ENCODE measurements at regions not wholly inside any gene's neighbourhood (a gene's known extent, or its start where the extent isn't known, plus 50 kb on each side); places are given as distances from the start of the nearest gene placed in this dataset.

DNA sequence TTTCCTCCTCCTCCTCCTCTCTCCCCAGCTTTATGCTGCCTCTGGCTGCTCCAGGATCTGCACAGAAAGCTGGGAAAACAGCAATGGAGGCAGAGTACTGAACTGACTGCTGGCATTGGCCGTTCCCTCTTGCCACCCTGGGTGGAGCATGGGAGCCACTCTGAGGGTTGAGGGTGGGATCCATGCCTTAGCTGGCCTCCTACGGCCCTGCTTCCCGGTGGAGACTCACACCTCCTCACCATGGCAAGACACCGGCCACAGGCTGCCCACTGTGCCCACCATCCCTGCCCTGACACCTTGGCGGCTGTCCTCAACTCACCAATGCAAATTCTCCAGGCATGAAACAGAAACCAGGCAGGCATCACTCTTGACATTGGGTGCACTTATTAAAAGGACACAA is 832.3 kb upstream of the ID2 start:
- TF ChIP-seq, protein P1, sequence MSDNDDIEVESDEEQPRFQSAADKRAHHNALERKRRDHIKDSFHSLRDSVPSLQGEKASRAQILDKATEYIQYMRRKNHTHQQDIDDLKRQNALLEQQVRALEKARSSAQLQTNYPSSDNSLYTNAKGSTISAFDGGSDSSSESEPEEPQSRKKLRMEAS (IDR thresholded peaks at IDR 0.05; ENCODE audit: low read depth, low read length) = no peak
- no peak for TF ChIP-seq POLR2A (IDR thresholded peaks at IDR 0.05; ENCODE audit: extremely low read depth, insufficient read length)

Data from NB4 (cell line).